Stomach (tissue), 4 donors: ENCODE measurements at regions not wholly inside any gene's neighbourhood (a gene's known extent, or its start where the extent isn't known, plus 50 kb on each side); places are given as distances from the start of the nearest gene placed in this dataset.
"Not testable (repeated sequence)": the region's sequence is repeated elsewhere in the genome, so short reads cannot be mapped to it uniquely, and the experiment has no call there.

ENCODE experiments used
- POLR2A ChIP-seq, 4 donors: fragments of 450-650 bp; IDR thresholded peaks; one replicate each; pipeline ENCODE4 v1.6.1; 2016; ENCODE audit warnings: antibody characterized with exemption in 4 of 4, control low read depth in 2 of 4, mild to moderate bottlenecking in 1 of 4, moderate library complexity in 1 of 4
- POLR2AphosphoS5 ChIP-seq, 3 donors: sonication (generic); formaldehyde crosslinking; IDR thresholded peaks; one replicate each; pipeline ENCODE4 v1.6.1; 2016; ENCODE audit warnings: antibody characterized with exemption in 3 of 3

GRCh38 chr20:12857643-12858042 is 151.1 kb upstream of the SPTLC3 start:
- not testable (repeated sequence) for TF ChIP-seq POLR2A, POLR2AphosphoS5 (IDR thresholded peaks at IDR 0.05)
